GM23338 (cell line): ENCODE measurements at regions not wholly inside any gene's neighbourhood (a gene's known extent, or its start where the extent isn't known, plus 50 kb on each side); places are given as distances from the start of the nearest gene placed in this dataset.

ENCODE experiments used
- ATAC-seq: fragments of 200-7000 bp; cut with Tn5 transposase; 3 replicates; pipeline ENCODE4 v1.9.1; 2020
- DNase-seq: peaks from one replicate; pipeline ENCODE4 v3.0.0-alpha.2; 2015; ENCODE audit warnings: low spot score
- H2AFZ ChIP-seq: fragments of 200-600 bp; sonication (generic); 2 replicates; pipeline ENCODE4 v1.8.0; 2016; ENCODE audit warnings: antibody characterized with exemption, mild to moderate bottlenecking, moderate library complexity
- H3F3A ChIP-seq: fragments of 200-600 bp; sonication (generic); replicated peaks from 2 replicates; pipeline ENCODE4 v1.8.0; 2017; ENCODE audit warnings: antibody characterized with exemption, mixed run types, low read depth
- H3K27ac ChIP-seq: fragments of 200-600 bp; sonication (generic); 2 replicates; pipeline ENCODE4 v1.6.1; 2016; ENCODE audit warnings: low read depth
- H3K27me3 ChIP-seq: fragments of 200-600 bp; sonication (generic); 2 replicates; pipeline ENCODE4 v1.8.0; 2016; ENCODE audit warnings: mild to moderate bottlenecking, mixed run types, moderate library complexity; ENCODE audit not compliant: insufficient read depth
- H3K36me3 ChIP-seq: fragments of 200-600 bp; sonication (generic); 2 replicates; pipeline ENCODE4 v1.8.0; 2016; ENCODE audit warnings: mild to moderate bottlenecking; ENCODE audit not compliant: insufficient read depth
- H3K4me1 ChIP-seq: fragments of 200-600 bp; sonication (generic); 2 replicates; pipeline ENCODE4 v1.8.0; 2016; ENCODE audit warnings: mild to moderate bottlenecking, moderate library complexity; ENCODE audit not compliant: insufficient read depth
- H3K4me2 ChIP-seq: fragments of 200-600 bp; sonication (generic); 2 replicates; pipeline ENCODE4 v1.7.1; 2017; ENCODE audit warnings: mixed run types
- H3K4me3 ChIP-seq: fragments of 200-600 bp; sonication (generic); 2 replicates; pipeline ENCODE4 v1.6.1; 2016; ENCODE audit warnings: mixed run types
- H3K79me2 ChIP-seq: fragments of 200-600 bp; sonication (generic); replicated peaks from 2 replicates; pipeline ENCODE4 v1.8.0; 2017; ENCODE audit warnings: mild to moderate bottlenecking; ENCODE audit not compliant: insufficient read depth
- H3K9me2 ChIP-seq: fragments of 200-600 bp; sonication (generic); 2 replicates; pipeline ENCODE4 v1.8.0; 2017; ENCODE audit not compliant: insufficient read depth
- H4K20me1 ChIP-seq: fragments of 200-600 bp; sonication (generic); replicated peaks from 2 replicates; pipeline ENCODE4 v1.8.0; 2017; ENCODE audit warnings: mild to moderate bottlenecking; ENCODE audit not compliant: insufficient read depth
- H3K27ac Mint-ChIP-seq: 2 replicates; pipeline ENCODE4 v1.8.0; 2020; ENCODE audit warnings: inconsistent platforms, mild to moderate bottlenecking, moderate library complexity, mixed read lengths
- H3K27me3 Mint-ChIP-seq: 3 replicates; pipeline ENCODE4 v1.8.0; 2022; ENCODE audit warnings: low read depth, mild to moderate bottlenecking, moderate library complexity, mixed read lengths, inconsistent platforms; ENCODE audit not compliant: insufficient read depth, poor library complexity
- H3K36me3 Mint-ChIP-seq: 3 replicates; pipeline ENCODE4 v1.8.0; 2021; ENCODE audit warnings: low read depth, mild to moderate bottlenecking, inconsistent platforms, moderate library complexity, mixed read lengths
- H3K4me1 Mint-ChIP-seq: 3 replicates; pipeline ENCODE4 v1.8.0; 2020; ENCODE audit warnings: mild to moderate bottlenecking, inconsistent platforms, mixed read lengths
- H3K4me3 Mint-ChIP-seq: 3 replicates; pipeline ENCODE4 v1.8.0; 2021; ENCODE audit warnings: moderate library complexity, mild to moderate bottlenecking, inconsistent platforms, mixed read lengths
- H3K9me3 Mint-ChIP-seq: 3 replicates; pipeline ENCODE4 v1.8.0; 2020; ENCODE audit warnings: moderate library complexity, mild to moderate bottlenecking, inconsistent platforms, mixed read lengths
- CREB1 ChIP-seq: fragments of 250-450 bp; sonication (Bioruptor Pico); IDR thresholded peaks from 2 replicates; pipeline ENCODE4 v1.5.0; 2020; ENCODE audit warnings: low read depth, mild to moderate bottlenecking, moderate library complexity
- EZH2 ChIP-seq: fragments of 200-600 bp; sonication (generic); IDR thresholded peaks from one replicate; pipeline ENCODE4 v1.8.0; 2017; ENCODE audit warnings: antibody characterized with exemption, mild to moderate bottlenecking, low read depth; ENCODE audit not compliant: unreplicated experiment
- EZH2phosphoT487 ChIP-seq: fragments of 200-600 bp; sonication (generic); IDR thresholded peaks from one replicate; pipeline ENCODE4 v1.8.1; 2018; ENCODE audit warnings: antibody characterized with exemption; ENCODE audit not compliant: unreplicated experiment
- JUNB ChIP-seq: IDR thresholded peaks from one replicate; pipeline ENCODE4 v1.6.1; 2016; ENCODE audit warnings: antibody characterized with exemption; ENCODE audit not compliant: unreplicated experiment
- NANOG ChIP-seq: IDR thresholded peaks from 2 replicates; pipeline ENCODE4 v1.6.1; 2016; ENCODE audit warnings: antibody characterized with exemption, borderline replicate concordance
- POLR2AphosphoS5 ChIP-seq: IDR thresholded peaks from 2 replicates; pipeline ENCODE4 v1.6.1; 2016; ENCODE audit warnings: antibody characterized with exemption, low read depth
- STAT1 ChIP-seq: IDR thresholded peaks from one replicate; pipeline ENCODE4 v1.6.1; 2016; ENCODE audit warnings: antibody characterized with exemption; ENCODE audit not compliant: unreplicated experiment
- ZNF114 ChIP-seq: fragments of 250-450 bp; sonication (Bioruptor Pico); IDR thresholded peaks from 2 replicates; pipeline ENCODE4 v1.5.0; 2020; ENCODE audit warnings: mild to moderate bottlenecking, moderate library complexity
- ZNF331 ChIP-seq: fragments of 250-450 bp; sonication (Bioruptor Pico); IDR thresholded peaks from 2 replicates; pipeline ENCODE4 v1.5.0; 2020; ENCODE audit warnings: low read depth, mild to moderate bottlenecking, moderate library complexity
- TF ChIP-seq, protein P1 (sequence below): fragments of 250-450 bp; sonication (Bioruptor Pico); IDR thresholded peaks from 2 replicates; pipeline ENCODE4 v1.5.0; 2020; ENCODE audit warnings: mild to moderate bottlenecking, moderate library complexity
- TF ChIP-seq, protein P2 (sequence below), 2 experiments: fragments of 200-600 bp in 1 of 2; sonication (generic) in 1 of 2; conservative IDR thresholded peaks; 2 replicates each; pipeline versions ENCODE4 v1.5.1 to v1.6.1; 2016 to 2017; ENCODE audit warnings: antibody characterized with exemption in 2 of 2, low read depth in 2 of 2, mild to moderate bottlenecking in 2 of 2, moderate library complexity in 1 of 2
- TF ChIP-seq, protein P3 (sequence below): IDR thresholded peaks from one replicate; pipeline ENCODE4 v1.6.1; 2018; ENCODE audit warnings: antibody characterized with exemption; ENCODE audit not compliant: unreplicated experiment
- TF ChIP-seq, protein P4 (sequence below): IDR thresholded peaks from 2 replicates; pipeline ENCODE4 v1.6.1; 2016; ENCODE audit warnings: antibody characterized with exemption

DNA sequence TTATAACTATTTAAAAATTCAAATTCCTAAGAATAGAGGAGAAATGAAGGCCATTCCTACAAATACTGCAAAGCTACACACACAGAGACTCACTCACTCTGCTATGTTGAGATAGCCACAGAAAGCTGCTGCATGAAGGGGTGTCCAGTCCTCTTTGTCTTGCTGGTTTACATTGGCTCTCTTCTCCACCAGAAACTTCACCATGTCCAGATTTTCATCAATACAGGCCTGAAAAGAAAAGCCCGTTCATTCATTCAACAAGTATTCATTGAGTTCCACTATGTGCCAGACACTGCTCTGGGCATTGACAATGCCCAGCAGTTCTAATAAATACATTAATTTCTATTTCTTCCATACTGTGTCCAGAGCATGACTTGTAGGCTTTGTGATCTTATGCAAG is 732.3 kb downstream of the CDY1 start:
- Mint-ChIP-seq H3K27me3 (no peaks in the 10 kb centered on the region), H3K27ac (no peak overlapping the region), H3K4me1 (no peaks in the 10 kb centered on the region), H3K9me3 (peaks cover 43% of the 10 kb centered on the region), H3K4me3 (no peak overlapping the region), H3K36me3 (peaks cover 7% of the 10 kb centered on the region; the same call in 1 of the 3 replicates)
- no peak for DNase-seq
- Histone ChIP-seq H3F3A (no peaks in the 10 kb centered on the region), H3K4me1 (no peaks in the 10 kb centered on the region), H3K27me3 (no peaks in the 10 kb centered on the region), H4K20me1 (no peaks in the 10 kb centered on the region), H3K36me3 (no peaks in the 10 kb centered on the region), H2AFZ (no peak overlapping the region), H3K79me2 (no peaks in the 10 kb centered on the region), H3K9me2 (no peaks in the 10 kb centered on the region), H3K27ac (no peak overlapping the region), H3K4me2 (no peak overlapping the region), H3K4me3 (no peak overlapping the region)
- no peak for ATAC-seq
- TF ChIP-seq EZH2 (no peak), STAT1 (no peak), ZNF114 (CRISPR knock-in tag) (no peak), POLR2AphosphoS5 (no peak), CREB1 (CRISPR knock-in tag) (no peak), EZH2phosphoT487 (no peak), ZNF331 (CRISPR knock-in tag) (no peak), NANOG (no peak), JUNB (no peak)
- TF ChIP-seq, protein P1, sequence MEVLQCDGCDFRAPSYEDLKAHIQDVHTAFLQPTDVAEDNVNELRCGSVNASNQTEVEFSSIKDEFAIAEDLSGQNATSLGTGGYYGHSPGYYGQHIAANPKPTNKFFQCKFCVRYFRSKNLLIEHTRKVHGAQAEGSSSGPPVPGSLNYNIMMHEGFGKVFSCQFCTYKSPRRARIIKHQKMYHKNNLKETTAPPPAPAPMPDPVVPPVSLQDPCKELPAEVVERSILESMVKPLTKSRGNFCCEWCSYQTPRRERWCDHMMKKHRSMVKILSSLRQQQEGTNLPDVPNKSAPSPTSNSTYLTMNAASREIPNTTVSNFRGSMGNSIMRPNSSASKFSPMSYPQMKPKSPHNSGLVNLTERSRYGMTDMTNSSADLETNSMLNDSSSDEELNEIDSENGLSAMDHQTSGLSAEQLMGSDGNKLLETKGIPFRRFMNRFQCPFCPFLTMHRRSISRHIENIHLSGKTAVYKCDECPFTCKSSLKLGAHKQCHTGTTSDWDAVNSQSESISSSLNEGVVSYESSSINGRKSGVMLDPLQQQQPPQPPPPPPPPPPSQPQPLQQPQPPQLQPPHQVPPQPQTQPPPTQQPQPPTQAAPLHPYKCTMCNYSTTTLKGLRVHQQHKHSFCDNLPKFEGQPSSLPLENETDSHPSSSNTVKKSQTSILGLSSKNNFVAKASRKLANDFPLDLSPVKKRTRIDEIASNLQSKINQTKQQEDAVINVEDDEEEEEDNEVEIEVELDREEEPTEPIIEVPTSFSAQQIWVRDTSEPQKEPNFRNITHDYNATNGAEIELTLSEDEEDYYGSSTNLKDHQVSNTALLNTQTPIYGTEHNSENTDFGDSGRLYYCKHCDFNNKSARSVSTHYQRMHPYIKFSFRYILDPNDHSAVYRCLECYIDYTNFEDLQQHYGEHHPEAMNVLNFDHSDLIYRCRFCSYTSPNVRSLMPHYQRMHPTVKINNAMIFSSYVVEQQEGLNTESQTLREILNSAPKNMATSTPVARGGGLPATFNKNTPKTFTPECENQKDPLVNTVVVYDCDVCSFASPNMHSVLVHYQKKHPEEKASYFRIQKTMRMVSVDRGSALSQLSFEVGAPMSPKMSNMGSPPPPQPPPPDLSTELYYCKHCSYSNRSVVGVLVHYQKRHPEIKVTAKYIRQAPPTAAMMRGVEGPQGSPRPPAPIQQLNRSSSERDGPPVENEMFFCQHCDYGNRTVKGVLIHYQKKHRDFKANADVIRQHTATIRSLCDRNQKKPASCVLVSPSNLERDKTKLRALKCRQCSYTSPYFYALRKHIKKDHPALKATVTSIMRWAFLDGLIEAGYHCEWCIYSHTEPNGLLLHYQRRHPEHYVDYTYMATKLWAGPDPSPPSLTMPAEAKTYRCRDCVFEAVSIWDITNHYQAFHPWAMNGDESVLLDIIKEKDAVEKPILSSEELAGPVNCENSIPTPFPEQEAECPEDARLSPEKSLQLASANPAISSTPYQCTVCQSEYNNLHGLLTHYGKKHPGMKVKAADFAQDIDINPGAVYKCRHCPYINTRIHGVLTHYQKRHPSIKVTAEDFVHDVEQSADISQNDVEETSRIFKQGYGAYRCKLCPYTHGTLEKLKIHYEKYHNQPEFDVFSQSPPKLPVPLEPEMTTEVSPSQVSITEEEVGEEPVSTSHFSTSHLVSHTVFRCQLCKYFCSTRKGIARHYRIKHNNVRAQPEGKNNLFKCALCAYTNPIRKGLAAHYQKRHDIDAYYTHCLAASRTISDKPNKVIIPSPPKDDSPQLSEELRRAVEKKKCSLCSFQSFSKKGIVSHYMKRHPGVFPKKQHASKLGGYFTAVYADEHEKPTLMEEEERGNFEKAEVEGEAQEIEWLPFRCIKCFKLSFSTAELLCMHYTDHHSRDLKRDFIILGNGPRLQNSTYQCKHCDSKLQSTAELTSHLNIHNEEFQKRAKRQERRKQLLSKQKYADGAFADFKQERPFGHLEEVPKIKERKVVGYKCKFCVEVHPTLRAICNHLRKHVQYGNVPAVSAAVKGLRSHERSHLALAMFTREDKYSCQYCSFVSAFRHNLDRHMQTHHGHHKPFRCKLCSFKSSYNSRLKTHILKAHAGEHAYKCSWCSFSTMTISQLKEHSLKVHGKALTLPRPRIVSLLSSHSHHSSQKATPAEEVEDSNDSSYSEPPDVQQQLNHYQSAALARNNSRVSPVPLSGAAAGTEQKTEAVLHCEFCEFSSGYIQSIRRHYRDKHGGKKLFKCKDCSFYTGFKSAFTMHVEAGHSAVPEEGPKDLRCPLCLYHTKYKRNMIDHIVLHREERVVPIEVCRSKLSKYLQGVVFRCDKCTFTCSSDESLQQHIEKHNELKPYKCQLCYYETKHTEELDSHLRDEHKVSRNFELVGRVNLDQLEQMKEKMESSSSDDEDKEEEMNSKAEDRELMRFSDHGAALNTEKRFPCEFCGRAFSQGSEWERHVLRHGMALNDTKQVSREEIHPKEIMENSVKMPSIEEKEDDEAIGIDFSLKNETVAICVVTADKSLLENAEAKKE (CRISPR knock-in tag), result no peak
- TF ChIP-seq, protein P2, sequence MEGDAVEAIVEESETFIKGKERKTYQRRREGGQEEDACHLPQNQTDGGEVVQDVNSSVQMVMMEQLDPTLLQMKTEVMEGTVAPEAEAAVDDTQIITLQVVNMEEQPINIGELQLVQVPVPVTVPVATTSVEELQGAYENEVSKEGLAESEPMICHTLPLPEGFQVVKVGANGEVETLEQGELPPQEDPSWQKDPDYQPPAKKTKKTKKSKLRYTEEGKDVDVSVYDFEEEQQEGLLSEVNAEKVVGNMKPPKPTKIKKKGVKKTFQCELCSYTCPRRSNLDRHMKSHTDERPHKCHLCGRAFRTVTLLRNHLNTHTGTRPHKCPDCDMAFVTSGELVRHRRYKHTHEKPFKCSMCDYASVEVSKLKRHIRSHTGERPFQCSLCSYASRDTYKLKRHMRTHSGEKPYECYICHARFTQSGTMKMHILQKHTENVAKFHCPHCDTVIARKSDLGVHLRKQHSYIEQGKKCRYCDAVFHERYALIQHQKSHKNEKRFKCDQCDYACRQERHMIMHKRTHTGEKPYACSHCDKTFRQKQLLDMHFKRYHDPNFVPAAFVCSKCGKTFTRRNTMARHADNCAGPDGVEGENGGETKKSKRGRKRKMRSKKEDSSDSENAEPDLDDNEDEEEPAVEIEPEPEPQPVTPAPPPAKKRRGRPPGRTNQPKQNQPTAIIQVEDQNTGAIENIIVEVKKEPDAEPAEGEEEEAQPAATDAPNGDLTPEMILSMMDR (conservative IDR thresholded peaks at IDR 0.05; ENCODE audit: low read depth in 2 of 2), result no peak
- TF ChIP-seq, protein P3, sequence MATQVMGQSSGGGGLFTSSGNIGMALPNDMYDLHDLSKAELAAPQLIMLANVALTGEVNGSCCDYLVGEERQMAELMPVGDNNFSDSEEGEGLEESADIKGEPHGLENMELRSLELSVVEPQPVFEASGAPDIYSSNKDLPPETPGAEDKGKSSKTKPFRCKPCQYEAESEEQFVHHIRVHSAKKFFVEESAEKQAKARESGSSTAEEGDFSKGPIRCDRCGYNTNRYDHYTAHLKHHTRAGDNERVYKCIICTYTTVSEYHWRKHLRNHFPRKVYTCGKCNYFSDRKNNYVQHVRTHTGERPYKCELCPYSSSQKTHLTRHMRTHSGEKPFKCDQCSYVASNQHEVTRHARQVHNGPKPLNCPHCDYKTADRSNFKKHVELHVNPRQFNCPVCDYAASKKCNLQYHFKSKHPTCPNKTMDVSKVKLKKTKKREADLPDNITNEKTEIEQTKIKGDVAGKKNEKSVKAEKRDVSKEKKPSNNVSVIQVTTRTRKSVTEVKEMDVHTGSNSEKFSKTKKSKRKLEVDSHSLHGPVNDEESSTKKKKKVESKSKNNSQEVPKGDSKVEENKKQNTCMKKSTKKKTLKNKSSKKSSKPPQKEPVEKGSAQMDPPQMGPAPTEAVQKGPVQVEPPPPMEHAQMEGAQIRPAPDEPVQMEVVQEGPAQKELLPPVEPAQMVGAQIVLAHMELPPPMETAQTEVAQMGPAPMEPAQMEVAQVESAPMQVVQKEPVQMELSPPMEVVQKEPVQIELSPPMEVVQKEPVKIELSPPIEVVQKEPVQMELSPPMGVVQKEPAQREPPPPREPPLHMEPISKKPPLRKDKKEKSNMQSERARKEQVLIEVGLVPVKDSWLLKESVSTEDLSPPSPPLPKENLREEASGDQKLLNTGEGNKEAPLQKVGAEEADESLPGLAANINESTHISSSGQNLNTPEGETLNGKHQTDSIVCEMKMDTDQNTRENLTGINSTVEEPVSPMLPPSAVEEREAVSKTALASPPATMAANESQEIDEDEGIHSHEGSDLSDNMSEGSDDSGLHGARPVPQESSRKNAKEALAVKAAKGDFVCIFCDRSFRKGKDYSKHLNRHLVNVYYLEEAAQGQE, result no peak
- TF ChIP-seq, protein P4, sequence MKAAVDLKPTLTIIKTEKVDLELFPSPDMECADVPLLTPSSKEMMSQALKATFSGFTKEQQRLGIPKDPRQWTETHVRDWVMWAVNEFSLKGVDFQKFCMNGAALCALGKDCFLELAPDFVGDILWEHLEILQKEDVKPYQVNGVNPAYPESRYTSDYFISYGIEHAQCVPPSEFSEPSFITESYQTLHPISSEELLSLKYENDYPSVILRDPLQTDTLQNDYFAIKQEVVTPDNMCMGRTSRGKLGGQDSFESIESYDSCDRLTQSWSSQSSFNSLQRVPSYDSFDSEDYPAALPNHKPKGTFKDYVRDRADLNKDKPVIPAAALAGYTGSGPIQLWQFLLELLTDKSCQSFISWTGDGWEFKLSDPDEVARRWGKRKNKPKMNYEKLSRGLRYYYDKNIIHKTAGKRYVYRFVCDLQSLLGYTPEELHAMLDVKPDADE, result no peak
